Stimulated activated CD4-positive, alpha-beta T cell treated with anti-CD3 and anti-CD28 coated beads, Interleukin-15, amount 100 ng/mL, for 24 hours (primary cell): ENCODE measurements at regions not wholly inside any gene's neighbourhood (a gene's known extent, or its start where the extent isn't known, plus 50 kb on each side); places are given as distances from the start of the nearest gene placed in this dataset.
"Not testable (repeated sequence)": the region's sequence is repeated elsewhere in the genome, so short reads cannot be mapped to it uniquely, and the experiment has no call there.

Experiments
- DNase-seq: peaks from one replicate; pipeline ENCODE4 v3.0.0-alpha.2; 2020

- not testable (repeated sequence) for DNase-seq
These were observed 69.1 kb downstream of the ZNF518B start for GRCh38 chr4:10388146-10388545.

- DNase-seq: no peak
These were observed 71.2 kb downstream of the ZNF518B start for GRCh38 chr4:10385994-10386394.

- DNase-seq: no peak
These were observed 72.3 kb downstream of the ZNF518B start for GRCh38 chr4:10384974-10385373.

- no peak for DNase-seq
These were observed 73.8 kb downstream of the ZNF518B start for GRCh38 chr4:10383417-10383816.

GRCh38 chr4:10382171-10382570 is 75.1 kb downstream of the ZNF518B start:
- DNase-seq: not testable (repeated sequence)

GRCh38 chr4:10381146-10381545 is 76.1 kb downstream of the ZNF518B start:
- DNase-seq: no peak

GRCh38 chr4:10380735-10381134 is 76.5 kb downstream of the ZNF518B start:
- DNase-seq: no peak

- no peak for DNase-seq
These were observed 85.3 kb downstream of the ZNF518B start for GRCh38 chr4:10371869-10372471.

- DNase-seq: no peak
These were observed 86.1 kb downstream of the ZNF518B start for GRCh38 chr4:10371121-10371520.

- no peak for DNase-seq
These were observed 87.7 kb downstream of the ZNF518B start for GRCh38 chr4:10369517-10369916.

- DNase-seq: no peak
These were observed 90.6 kb downstream of the ZNF518B start for GRCh38 chr4:10366628-10367027.

- no peak for DNase-seq
These were observed 93.0 kb downstream of the ZNF518B start for GRCh38 chr4:10364194-10364593.

GRCh38 chr4:10354746-10355145 is 102.5 kb downstream of the ZNF518B start:
- no peak for DNase-seq

- no peak for DNase-seq
These were observed 103.0 kb downstream of the ZNF518B start for GRCh38 chr4:10354225-10354624.

- DNase-seq: no peak
These were observed 104.1 kb downstream of the ZNF518B start for GRCh38 chr4:10353110-10353509.

- DNase-seq: no peak
These were observed 109.0 kb downstream of the ZNF518B start for GRCh38 chr4:10348241-10348640.

- no peak for DNase-seq
These were observed 109.4 kb downstream of the ZNF518B start for GRCh38 chr4:10347815-10348214.

GRCh38 chr4:10347281-10347795 is 109.9 kb downstream of the ZNF518B start:
- DNase-seq: no peak

- DNase-seq: no peak
These were observed 111.2 kb downstream of the ZNF518B start for GRCh38 chr4:10346023-10346422.

- DNase-seq: no peak
These were observed 111.8 kb downstream of the ZNF518B start for GRCh38 chr4:10345381-10345784.

GRCh38 chr4:10344824-10345223 is 112.4 kb downstream of the ZNF518B start:
- no peak for DNase-seq

GRCh38 chr4:10343656-10344055 is 113.6 kb downstream of the ZNF518B start:
- DNase-seq: no peak

GRCh38 chr4:10342866-10343265 is 114.4 kb downstream of the ZNF518B start:
- no peak for DNase-seq

- no peak for DNase-seq
These were observed 120.8 kb downstream of the ZNF518B start for GRCh38 chr4:10336471-10336870.

- no peak for DNase-seq
These were observed 122.2 kb downstream of the ZNF518B start for GRCh38 chr4:10335050-10335449.
